Stimulated activated CD8-positive, alpha-beta memory T cell treated with anti-CD3 and anti-CD28 coated beads, Interleukin-15, amount 100 ng/mL, for 4 hours (primary cell): ENCODE measurements at regions not wholly inside any gene's neighbourhood (a gene's known extent, or its start where the extent isn't known, plus 50 kb on each side); places are given as distances from the start of the nearest gene placed in this dataset.

Source experiments
- DNase-seq, 2 donors: peaks; one replicate each; pipeline ENCODE4 v3.0.0-alpha.2; 2020; ENCODE audit warnings: low read depth in 2 of 2

DNA sequence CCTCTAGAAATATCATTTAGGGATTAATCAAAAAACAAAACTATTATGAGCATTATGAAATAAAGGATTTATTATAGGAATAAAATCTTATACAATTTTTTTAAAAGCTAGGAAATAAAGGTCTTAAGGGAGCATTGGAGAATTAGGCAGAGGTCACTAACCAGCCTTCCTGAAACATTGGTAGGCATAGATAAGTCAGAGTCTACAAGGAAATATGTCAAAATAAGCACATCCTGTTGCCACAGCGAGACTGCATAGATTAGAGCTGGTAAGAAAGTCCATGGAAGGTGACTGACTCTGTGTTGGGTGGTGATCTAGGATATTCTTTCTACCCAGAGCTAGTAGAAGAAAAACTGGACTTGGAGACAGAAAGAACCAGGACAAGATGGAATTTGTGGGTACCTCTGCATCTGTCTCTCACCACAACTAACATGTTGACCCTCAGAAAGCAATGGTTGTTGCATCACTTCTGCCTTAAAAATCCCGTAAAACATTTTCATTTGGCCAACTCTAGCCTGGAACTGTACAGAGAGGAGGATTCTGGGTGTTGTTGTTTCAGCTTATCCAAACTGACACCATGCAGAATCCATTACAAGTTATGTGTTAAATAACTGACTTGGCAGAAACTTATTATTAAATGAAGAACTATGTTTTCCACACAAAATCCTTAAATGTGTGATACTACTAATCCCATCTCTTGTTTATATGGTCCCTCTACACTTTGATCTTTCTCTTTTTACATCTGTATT is 77.1 kb downstream of the FBXO5 start:
- no peak for DNase-seq

- no peak for DNase-seq
Measured at GRCh38 chr6:152909241-152909640, 73.6 kb downstream of the FBXO5 start.

GRCh38 chr6:152916035-152916434 is 66.8 kb downstream of the FBXO5 start:
- DNase-seq: no peak

- no peak for DNase-seq
Measured at GRCh38 chr6:152918991-152919390, 63.9 kb downstream of the FBXO5 start.

DNA sequence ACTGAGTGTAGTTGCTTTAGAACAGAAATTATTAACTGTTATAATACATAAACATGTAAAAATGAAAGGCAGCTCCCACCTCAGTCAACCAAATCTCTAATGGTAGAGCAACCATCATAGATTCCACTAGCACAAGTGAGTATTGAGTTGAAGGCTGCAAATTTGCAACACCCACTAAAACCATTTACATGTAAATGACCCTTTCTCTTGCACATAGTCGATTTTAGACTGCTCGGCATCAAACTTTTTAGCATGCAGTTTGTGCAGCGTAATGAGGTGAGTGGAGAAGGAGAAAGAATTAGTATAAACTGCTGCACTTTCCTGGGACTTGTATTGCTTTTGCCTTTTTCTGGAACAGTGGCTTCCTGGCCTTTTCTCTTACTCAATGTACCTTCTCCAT is 62.8 kb downstream of the FBXO5 start:
- no peak for DNase-seq
